OCI-LY1 (cell line): ENCODE measurements at regions not wholly inside any gene's neighbourhood (a gene's known extent, or its start where the extent isn't known, plus 50 kb on each side); places are given as distances from the start of the nearest gene placed in this dataset.

Experiments used
- CTCF ChIP-seq: fragments of 200-600 bp; sonication (generic), shearing (Covaris generic); IDR thresholded peaks from 2 replicates; pipeline ENCODE4 v1.5.1; 2017; ENCODE audit warnings: mild to moderate bottlenecking, antibody characterized with exemption, low read length, moderate library complexity, mixed read lengths
- EZH2 ChIP-seq: fragments of 200-600 bp; sonication (generic), shearing (Covaris generic); IDR thresholded peaks from 2 replicates; pipeline ENCODE4 v1.8.0; 2017; ENCODE audit warnings: borderline replicate concordance, mixed run types, mild to moderate bottlenecking, antibody characterized with exemption, low read length, moderate library complexity, mixed read lengths

GRCh38 chr6:100314186-100314585 is 150.5 kb downstream of the SIM1 start:
- TF ChIP-seq CTCF (no peak), EZH2 (no peak)
